IPS DF 4.7 (cell line): ENCODE measurements at regions not wholly inside any gene's neighbourhood (a gene's known extent, or its start where the extent isn't known, plus 50 kb on each side); places are given as distances from the start of the nearest gene placed in this dataset.
A peak's percentile ranks its signal among the peaks of the same experiment; 100 is the strongest.

Source experiments
- DNase-seq: peaks from one replicate; pipeline ENCODE4 v3.0.0-alpha.2; 2013; ENCODE audit warnings: low spot score; ENCODE audit errors: extremely low read depth

DNA sequence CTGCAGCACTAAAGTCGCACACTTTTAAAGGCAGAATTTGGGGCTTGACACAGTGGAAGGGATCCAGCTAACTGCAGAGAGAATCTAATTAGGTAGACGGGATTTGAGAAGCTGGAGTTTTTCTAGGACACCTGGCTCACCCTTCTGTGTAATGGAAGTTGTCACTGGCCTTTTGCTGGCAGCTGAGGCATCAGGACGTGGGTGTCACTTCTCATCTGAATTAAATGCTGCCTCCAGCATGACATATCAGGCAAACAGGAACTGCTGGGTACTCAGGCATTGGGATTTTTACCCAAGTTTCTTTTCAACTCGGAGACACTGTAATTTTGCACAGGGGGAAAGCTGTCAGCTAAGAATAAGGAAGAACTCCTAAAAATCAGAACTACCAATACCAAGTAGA lies 861.9 kb upstream of the ARPP21 start:
- no peak for DNase-seq

GRCh38 chr3:34779092-34779491 lies 860.2 kb upstream of the ARPP21 start:
- DNase-seq: no peak

- DNase-seq: no peak
Measured at GRCh38 chr3:34780294-34780693, 859.0 kb upstream of the ARPP21 start.

DNA sequence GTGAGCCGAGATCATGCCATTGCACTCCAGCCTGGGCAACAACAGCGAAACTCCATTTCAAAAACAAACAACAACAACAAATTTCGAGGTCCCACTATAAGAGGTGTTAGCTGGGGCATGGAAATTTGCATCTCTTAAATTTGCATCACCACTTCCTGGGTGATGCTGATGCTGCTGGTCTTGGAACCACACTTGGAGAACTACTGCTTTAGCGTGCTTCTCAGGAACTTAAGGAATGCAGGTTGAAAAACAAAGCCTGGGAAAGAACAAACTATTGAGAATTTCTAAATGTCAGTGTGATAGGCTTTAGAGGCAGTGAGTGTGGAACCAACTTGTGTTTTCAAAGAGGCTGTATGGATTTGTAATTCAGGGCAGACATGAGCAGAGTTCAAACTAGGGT lies 858.4 kb upstream of the ARPP21 start:
- no peak for DNase-seq

DNA sequence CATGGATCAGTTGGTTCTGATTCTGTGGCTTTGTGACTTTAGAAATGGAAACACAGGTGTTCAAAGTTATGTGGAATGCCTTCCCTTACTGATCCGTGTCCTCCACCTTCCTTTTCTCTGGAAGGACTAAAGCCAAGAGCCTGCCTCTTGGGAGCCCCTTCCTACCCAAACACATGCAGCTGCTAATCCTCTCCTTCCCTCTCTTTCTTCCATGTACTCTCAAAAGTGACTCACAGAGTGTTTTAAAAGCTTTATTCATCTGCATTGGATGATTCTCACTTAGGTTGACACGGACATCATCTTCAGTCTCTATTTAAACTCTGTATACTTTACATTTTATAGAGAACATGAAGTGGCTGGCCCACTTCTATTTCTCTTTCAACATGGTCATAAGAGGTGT lies 856.5 kb upstream of the ARPP21 start:
- no peak for DNase-seq

GRCh38 chr3:34783876-34784275 lies 855.4 kb upstream of the ARPP21 start:
- no peak for DNase-seq

DNA sequence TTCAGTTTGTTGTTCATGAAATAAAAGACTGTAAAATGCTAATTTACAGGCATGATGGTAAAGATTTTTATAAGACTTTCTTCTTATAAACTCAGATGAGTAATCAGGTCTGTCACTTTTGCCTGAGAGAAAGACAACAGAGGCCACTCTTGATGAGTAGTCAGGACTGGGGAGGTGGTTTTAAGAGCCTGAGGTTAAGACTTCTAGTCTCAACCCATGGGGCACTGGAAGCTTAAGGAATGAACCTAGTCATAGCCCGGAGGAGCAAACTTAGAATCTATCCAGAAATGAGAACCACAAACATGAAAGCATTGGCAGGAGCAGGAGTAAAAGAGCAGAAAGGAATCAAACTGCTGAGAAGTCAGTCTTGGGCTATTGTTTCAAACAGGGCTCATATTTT lies 846.3 kb upstream of the ARPP21 start:
- DNase-seq: no peak

DNA sequence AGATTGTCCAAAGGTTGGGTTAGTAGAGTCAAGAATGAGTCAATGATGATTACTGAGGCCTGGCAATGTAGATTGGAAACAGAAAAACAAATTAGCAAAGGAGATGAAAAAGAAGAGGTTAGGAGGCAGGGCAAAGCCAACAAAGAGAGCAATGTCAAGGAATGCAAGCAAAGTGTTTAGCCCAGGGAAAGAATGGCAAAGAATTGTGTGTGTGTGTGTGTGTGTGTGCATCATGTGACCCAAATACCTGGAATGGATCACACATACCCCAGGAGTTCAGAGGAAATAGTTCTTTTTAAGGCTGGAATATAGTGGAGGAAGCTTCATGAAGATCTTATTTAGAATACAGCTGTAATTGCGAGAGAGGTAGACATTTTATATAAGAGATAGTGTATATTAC lies 831.7 kb upstream of the ARPP21 start:
- DNase-seq: peak; percentile 14

DNA sequence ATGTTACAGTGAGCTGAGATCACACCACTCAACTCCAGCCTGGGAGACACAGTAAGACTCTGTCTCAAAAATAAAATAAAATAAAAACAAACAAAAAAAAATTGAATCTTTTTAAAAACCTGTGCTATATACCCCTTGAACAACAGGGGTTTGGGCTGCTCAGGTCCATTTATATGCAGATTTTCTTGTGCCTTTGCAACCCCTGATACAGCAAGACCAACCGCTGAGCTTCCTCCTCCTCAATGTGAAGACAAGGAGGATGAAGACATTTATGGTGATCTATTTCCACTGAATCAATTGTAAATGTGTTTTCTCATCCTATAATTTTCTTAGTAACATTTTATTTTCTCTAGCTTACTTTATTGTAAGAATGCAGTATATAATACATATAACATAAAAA lies 831.0 kb upstream of the ARPP21 start:
- peak; percentile 7 for DNase-seq

- DNase-seq: no peak
Measured at GRCh38 chr3:34828847-34829246, 810.5 kb upstream of the ARPP21 start.

GRCh38 chr3:34832865-34833508 lies 806.3 kb upstream of the ARPP21 start:
- DNase-seq: no peak

DNA sequence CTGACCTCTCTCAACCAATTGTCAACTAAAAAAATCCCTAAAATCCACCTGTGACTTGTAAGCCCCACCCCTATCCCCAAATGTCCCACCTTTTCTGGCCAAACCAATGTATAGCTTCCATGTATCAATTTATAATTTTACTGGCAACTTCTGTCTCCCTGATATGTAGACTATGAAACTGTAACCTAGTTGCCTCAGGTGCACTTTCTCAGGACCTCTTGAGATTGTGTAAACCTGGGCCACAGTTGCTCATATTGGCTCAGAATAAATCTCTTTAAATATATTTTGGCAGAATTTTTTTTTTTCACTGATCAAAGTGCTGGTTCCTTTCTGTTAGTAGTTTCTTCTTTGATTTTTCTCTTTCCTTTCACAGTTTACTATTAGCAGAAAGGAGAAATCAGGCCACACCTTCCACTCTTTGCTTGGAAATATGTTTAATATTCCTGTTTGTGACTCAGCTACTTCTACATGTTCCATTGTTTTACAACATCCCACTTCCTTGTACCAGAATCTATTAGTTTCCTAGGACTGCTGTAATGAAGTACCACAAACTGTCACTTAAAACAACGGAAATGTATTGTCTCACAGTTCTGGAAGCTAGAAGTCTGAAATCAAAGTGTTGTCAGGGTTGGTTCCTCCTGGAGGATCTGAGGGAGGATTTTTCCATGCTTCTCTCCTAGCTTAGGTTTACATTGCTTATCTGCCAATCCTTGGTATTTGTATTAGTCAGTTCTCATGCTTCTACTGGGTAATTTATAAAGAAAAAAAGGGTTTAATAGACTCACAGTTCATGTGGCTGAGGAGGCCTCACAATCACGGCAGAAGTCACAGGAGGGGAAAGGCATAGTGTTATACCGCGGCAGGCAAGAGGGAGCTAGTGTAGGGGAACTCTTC lies 801.2 kb upstream of the ARPP21 start:
- DNase-seq: no peak

- no peak for DNase-seq
Measured at GRCh38 chr3:34842706-34843480, 796.4 kb upstream of the ARPP21 start.

DNA sequence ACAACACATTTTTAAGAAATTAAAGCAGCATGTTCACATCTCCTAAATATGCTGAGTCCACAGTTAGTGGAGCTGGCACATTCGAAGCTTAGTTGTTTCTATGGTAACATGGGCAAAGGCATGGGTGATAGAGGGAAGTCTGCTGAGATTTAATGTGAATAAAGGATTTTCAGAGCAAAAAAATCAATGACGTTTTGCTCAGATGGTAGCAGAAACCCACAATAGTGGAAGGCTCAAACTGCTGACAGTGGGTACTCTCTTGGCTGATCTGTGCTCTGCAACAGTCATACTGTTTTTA lies 795.1 kb upstream of the ARPP21 start:
- no peak for DNase-seq

DNA sequence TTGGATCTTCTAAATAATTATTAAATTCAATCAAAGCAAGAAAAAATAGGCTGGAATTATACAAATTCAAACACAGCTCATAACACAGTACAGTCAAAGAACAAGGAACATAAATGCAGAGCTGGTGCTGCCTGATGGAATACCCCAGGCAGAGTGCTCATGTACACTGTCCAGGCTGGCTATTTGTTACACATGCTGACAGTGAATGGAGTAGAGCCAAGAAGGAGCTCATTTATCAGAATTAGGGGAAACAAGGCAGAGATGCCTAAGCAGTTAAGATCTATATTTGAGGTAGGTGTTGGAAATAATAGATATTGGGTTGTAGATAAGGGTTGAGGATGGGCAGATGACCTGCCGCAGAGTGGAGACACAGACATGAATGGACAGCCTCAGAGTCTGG lies 788.2 kb upstream of the ARPP21 start:
- DNase-seq: no peak

GRCh38 chr3:34852844-34853439 lies 786.4 kb upstream of the ARPP21 start:
- DNase-seq: no peak

GRCh38 chr3:34856081-34856947 lies 783.0 kb upstream of the ARPP21 start:
- DNase-seq: peak; percentile 9

GRCh38 chr3:34858067-34858660 lies 781.2 kb upstream of the ARPP21 start:
- DNase-seq: no peak

DNA sequence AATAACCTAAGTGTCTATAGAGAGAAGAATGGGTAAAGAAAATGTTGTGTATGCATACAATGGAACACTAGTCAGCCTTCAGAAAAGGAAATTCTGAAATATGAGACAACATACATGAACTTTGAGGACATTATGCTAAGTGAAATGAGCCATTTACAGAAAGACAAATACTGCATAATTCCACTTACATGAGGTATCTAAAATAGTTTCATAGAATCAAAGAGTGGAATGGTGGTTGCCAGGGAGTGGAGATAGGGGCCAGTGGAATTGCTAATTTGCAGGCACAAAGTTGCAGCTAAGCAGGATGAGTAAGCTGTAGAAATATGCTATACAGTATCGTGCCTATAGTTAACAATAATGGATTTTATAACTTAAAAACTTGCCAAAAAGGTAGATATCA lies 779.6 kb upstream of the ARPP21 start:
- no peak for DNase-seq

- DNase-seq: no peak
Measured at GRCh38 chr3:34862456-34862855, 776.9 kb upstream of the ARPP21 start.

- DNase-seq: no peak
Measured at GRCh38 chr3:34863485-34863884, 775.8 kb upstream of the ARPP21 start.
